K562 (cell line): ENCODE measurements at regions not wholly inside any gene's neighbourhood (a gene's known extent, or its start where the extent isn't known, plus 50 kb on each side); places are given as distances from the start of the nearest gene placed in this dataset.

Source experiments
- MGA ChIP-seq: fragments of 450-650 bp; IDR thresholded peaks from 2 replicates; pipeline ENCODE4 v1.6.1; 2016; ENCODE audit warnings: mild to moderate bottlenecking, moderate library complexity

GRCh38 chr4:19835429-19835828, 416.3 kb upstream of the SLIT2 start (continued):
- TF ChIP-seq MGA: no peak
- TF ChIP-seq, all 486 proteins: peak for 0
